Prostate gland (tissue), 2 donors: ENCODE measurements at regions not wholly inside any gene's neighbourhood (a gene's known extent, or its start where the extent isn't known, plus 50 kb on each side); places are given as distances from the start of the nearest gene placed in this dataset.

Experiments used
- POLR2A ChIP-seq: fragments of 450-650 bp; IDR thresholded peaks from one replicate; pipeline ENCODE4 v1.6.1; 2016; ENCODE audit warnings: antibody characterized with exemption, mild to moderate bottlenecking
- POLR2AphosphoS5 ChIP-seq: sonication (generic); formaldehyde crosslinking; IDR thresholded peaks from one replicate; pipeline ENCODE4 v1.6.1; 2017; ENCODE audit warnings: antibody characterized with exemption
- TF ChIP-seq, protein P1 (sequence below), 4 experiments: fragments of 200-600 bp in 2 of 4; fragments of 450-650 bp in 2 of 4; sonication (generic) in 2 of 4; IDR thresholded peaks; 1 replicate in 3 of 4; 2 replicates in 1 of 4; pipeline ENCODE4 v1.5.1; 2016 to 2019; ENCODE audit warnings: antibody characterized with exemption in 4 of 4, mild to moderate bottlenecking in 2 of 4, moderate library complexity in 2 of 4

GRCh38 chr14:65234752-65235361 lies 132.5 kb upstream of the MAX start:
- TF ChIP-seq, protein P1, sequence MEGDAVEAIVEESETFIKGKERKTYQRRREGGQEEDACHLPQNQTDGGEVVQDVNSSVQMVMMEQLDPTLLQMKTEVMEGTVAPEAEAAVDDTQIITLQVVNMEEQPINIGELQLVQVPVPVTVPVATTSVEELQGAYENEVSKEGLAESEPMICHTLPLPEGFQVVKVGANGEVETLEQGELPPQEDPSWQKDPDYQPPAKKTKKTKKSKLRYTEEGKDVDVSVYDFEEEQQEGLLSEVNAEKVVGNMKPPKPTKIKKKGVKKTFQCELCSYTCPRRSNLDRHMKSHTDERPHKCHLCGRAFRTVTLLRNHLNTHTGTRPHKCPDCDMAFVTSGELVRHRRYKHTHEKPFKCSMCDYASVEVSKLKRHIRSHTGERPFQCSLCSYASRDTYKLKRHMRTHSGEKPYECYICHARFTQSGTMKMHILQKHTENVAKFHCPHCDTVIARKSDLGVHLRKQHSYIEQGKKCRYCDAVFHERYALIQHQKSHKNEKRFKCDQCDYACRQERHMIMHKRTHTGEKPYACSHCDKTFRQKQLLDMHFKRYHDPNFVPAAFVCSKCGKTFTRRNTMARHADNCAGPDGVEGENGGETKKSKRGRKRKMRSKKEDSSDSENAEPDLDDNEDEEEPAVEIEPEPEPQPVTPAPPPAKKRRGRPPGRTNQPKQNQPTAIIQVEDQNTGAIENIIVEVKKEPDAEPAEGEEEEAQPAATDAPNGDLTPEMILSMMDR (IDR thresholded peaks at IDR 0.05): no peak
- TF ChIP-seq POLR2A (no peak), POLR2AphosphoS5 (no peak)
